K562 (cell line): ENCODE measurements at regions not wholly inside any gene's neighbourhood (a gene's known extent, or its start where the extent isn't known, plus 50 kb on each side); places are given as distances from the start of the nearest gene placed in this dataset.

ENCODE experiments used
- CTCFL ChIP-seq: IDR thresholded peaks from 2 replicates; pipeline ENCODE4 v1.6.1; 2011; ENCODE audit warnings: borderline replicate concordance, low read depth, mild to moderate bottlenecking, moderate library complexity, low read length; ENCODE audit not compliant: insufficient read depth, poor library complexity, severe bottlenecking
- EP300 ChIP-seq: IDR thresholded peaks from 2 replicates; pipeline ENCODE4 v1.6.1; 2012; ENCODE audit warnings: low read length, improper control_type of control experiment
- JUND ChIP-seq, 2 experiments: IDR thresholded peaks; 2 replicates in 1 of 2; 3 replicates in 1 of 2; pipeline ENCODE4 v1.6.1; 2011; ENCODE audit warnings: borderline replicate concordance in 2 of 2, low read depth in 2 of 2, low read length in 2 of 2, improper control_type of control experiment in 1 of 2, missing biosample characterization in 1 of 2, missing genetic modification characterization in 1 of 2, missing genetic modification reagents in 1 of 2
- MCM5 ChIP-seq: fragments of 450-650 bp; IDR thresholded peaks from 2 replicates; pipeline ENCODE4 v1.6.1; 2016; ENCODE audit warnings: low read depth
- POLR2A ChIP-seq: fragments of 450-650 bp; conservative IDR thresholded peaks from 2 replicates; pipeline ENCODE4 v1.6.1; 2016
- REST ChIP-seq, 2 experiments: fragments of 450-650 bp; formaldehyde crosslinking in 1 of 2; IDR thresholded peaks; 2 replicates each; pipeline versions ENCODE4 v1.4.0 to v1.6.1; 2014 to 2020; ENCODE audit warnings: mild to moderate bottlenecking in 2 of 2, borderline replicate concordance in 1 of 2, low read depth in 1 of 2
- ZNF133 ChIP-seq: fragments of 250-450 bp; sonication (Bioruptor Pico); IDR thresholded peaks from 2 replicates; pipeline ENCODE4 v1.4.0; 2020; ENCODE audit warnings: mild to moderate bottlenecking
- ZNF24 ChIP-seq: fragments of 450-650 bp; IDR thresholded peaks from 2 replicates; pipeline ENCODE4 v1.6.1; 2016
- ZNF707 ChIP-seq: fragments of 250-450 bp; sonication (Bioruptor Pico); conservative IDR thresholded peaks from 2 replicates; pipeline ENCODE4 v1.8.0; 2022; ENCODE audit warnings: inconsistent platforms, mild to moderate bottlenecking, moderate library complexity
- TF ChIP-seq, protein P1 (sequence below): sonication (generic); formaldehyde crosslinking; IDR thresholded peaks from 2 replicates; pipeline ENCODE4 v1.9.0; 2022; ENCODE audit warnings: mild to moderate bottlenecking, missing genetic modification reagents
- TF ChIP-seq, protein P2 (sequence below): fragments of 450-650 bp; IDR thresholded peaks from 2 replicates; pipeline ENCODE4 v1.6.1; 2018; ENCODE audit warnings: mild to moderate bottlenecking, low read depth; ENCODE audit not compliant: partially characterized antibody
- TF ChIP-seq, protein P3 (sequence below), 3 experiments: fragments of 200-800 bp in 1 of 3; sonication (Bioruptor generic) in 1 of 3; sonication (generic) in 1 of 3; formaldehyde crosslinking in 1 of 3; IDR thresholded peaks; 2 replicates each; pipeline versions ENCODE4 v1.6.1 to v1.8.0; 2016 to 2022; ENCODE audit warnings: mild to moderate bottlenecking in 2 of 3, missing compliant biosample characterization in 2 of 3, missing genetic modification characterization in 2 of 3, missing genetic modification reagents in 1 of 3

GRCh38 chr6:170163405-170164170 is 127.3 kb downstream of the DLL1 start:
- TF ChIP-seq REST (IDR thresholded peaks at IDR 0.05; ENCODE audit: borderline replicate concordance) (no peak), REST (CRISPR knock-in tag; IDR thresholded peaks at IDR 0.05; ENCODE audit: low read depth) (no peak), ZNF133 (CRISPR knock-in tag) (no peak), EP300 (no peak), ZNF707 (CRISPR knock-in tag) (no peak), JUND (IDR thresholded peaks at IDR 0.05; ENCODE audit: borderline replicate concordance, low read depth, low read length) (no peak), JUND (tag; IDR thresholded peaks at IDR 0.05; ENCODE audit: borderline replicate concordance, low read depth, low read length) (no peak), ZNF24 (no peak), MCM5 (no peak), CTCFL (no peak), POLR2A (no peak)
- TF ChIP-seq, protein P1, sequence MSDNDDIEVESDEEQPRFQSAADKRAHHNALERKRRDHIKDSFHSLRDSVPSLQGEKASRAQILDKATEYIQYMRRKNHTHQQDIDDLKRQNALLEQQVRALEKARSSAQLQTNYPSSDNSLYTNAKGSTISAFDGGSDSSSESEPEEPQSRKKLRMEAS = no peak
- TF ChIP-seq, protein P2, sequence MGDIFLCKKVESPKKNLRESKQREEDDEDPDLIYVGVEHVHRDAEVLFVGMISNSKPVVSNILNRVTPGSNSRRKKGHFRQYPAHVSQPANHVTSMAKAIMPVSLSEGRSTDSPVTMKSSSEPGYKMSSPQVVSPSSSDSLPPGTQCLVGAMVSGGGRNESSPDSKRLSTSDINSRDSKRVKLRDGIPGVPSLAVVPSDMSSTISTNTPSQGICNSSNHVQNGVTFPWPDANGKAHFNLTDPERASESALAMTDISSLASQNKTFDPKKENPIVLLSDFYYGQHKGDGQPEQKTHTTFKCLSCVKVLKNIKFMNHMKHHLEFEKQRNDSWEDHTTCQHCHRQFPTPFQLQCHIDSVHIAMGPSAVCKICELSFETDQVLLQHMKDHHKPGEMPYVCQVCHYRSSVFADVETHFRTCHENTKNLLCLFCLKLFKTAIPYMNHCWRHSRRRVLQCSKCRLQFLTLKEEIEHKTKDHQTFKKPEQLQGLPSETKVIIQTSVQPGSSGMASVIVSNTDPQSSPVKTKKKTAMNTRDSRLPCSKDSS = no peak
- TF ChIP-seq, protein P3, sequence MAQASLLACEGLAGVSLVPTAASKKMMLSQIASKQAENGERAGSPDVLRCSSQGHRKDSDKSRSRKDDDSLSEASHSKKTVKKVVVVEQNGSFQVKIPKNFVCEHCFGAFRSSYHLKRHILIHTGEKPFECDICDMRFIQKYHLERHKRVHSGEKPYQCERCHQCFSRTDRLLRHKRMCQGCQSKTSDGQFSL (CRISPR knock-in tag; IDR thresholded peaks at IDR 0.05) = no peak
- TF ChIP-seq, protein P3 (tag; IDR thresholded peaks at IDR 0.05) = no peak
